Testis (tissue), 2 donors: ENCODE measurements at regions not wholly inside any gene's neighbourhood (a gene's known extent, or its start where the extent isn't known, plus 50 kb on each side); places are given as distances from the start of the nearest gene placed in this dataset.

Experiments
- POLR2A ChIP-seq: fragments of 450-650 bp; IDR thresholded peaks from one replicate; pipeline ENCODE4 v1.6.1; 2017; ENCODE audit warnings: antibody characterized with exemption, mild to moderate bottlenecking, moderate library complexity
- TF ChIP-seq, protein P1 (sequence below), 3 experiments: fragments of 450-650 bp in 2 of 3; fragments of 200-600 bp in 1 of 3; sonication (generic) in 1 of 3; IDR thresholded peaks; one replicate each; pipeline ENCODE4 v1.5.1; 2016 to 2019; ENCODE audit warnings: antibody characterized with exemption in 3 of 3, mild to moderate bottlenecking in 2 of 3, moderate library complexity in 1 of 3

GRCh38 chr9:24127519-24127918, 301.5 kb upstream of the ELAVL2 start:
- TF ChIP-seq, protein P1, sequence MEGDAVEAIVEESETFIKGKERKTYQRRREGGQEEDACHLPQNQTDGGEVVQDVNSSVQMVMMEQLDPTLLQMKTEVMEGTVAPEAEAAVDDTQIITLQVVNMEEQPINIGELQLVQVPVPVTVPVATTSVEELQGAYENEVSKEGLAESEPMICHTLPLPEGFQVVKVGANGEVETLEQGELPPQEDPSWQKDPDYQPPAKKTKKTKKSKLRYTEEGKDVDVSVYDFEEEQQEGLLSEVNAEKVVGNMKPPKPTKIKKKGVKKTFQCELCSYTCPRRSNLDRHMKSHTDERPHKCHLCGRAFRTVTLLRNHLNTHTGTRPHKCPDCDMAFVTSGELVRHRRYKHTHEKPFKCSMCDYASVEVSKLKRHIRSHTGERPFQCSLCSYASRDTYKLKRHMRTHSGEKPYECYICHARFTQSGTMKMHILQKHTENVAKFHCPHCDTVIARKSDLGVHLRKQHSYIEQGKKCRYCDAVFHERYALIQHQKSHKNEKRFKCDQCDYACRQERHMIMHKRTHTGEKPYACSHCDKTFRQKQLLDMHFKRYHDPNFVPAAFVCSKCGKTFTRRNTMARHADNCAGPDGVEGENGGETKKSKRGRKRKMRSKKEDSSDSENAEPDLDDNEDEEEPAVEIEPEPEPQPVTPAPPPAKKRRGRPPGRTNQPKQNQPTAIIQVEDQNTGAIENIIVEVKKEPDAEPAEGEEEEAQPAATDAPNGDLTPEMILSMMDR (IDR thresholded peaks at IDR 0.05), result no peak
- TF ChIP-seq POLR2A, result no peak
